ENCODE measurements at regions not wholly inside any gene's neighbourhood (a gene's known extent, or its start where the extent isn't known, plus 50 kb on each side); places are given as distances from the start of the nearest gene placed in this dataset.
"Not testable (repeated sequence)": the region's sequence is repeated elsewhere in the genome, so short reads cannot be mapped to it uniquely, and the experiment has no call there.

- Histone ChIP-seq H3K4me1 (peaks cover 0 to 7% (median 0%) of the 10 kb centered on the region in 3 donors), H3K4me3 (peak overlapping the region; percentile 24 to 85 (median 64)), H3K9me3 (no peaks in the 10 kb centered on the region), H3K36me3 (no peaks in the 10 kb centered on the region), H3K27me3 (no peaks in the 10 kb centered on the region), H3K27ac (peak overlapping the region; percentile 83 to 91 (median 89))
- no peak for TF ChIP-seq CTCF (IDR thresholded peaks at IDR 0.05)
- intact Hi-C loops (cut with DNase I), result no loop called here
- ATAC-seq (no peak), FAIRE-seq (no peak), DNase-seq (no peak)
- WGBS, 2 donors, result 21 to 25% methylated on average over 10 of the region's 10 CpGs
Observed at GRCh38 chr7:67301667-67302066, 305.0 kb downstream of the TYW1 start.

- Histone ChIP-seq H3K27me3 (no peaks in the 10 kb centered on the region), H3K27ac (peak overlapping the region; percentile 83 to 91 (median 89)), H3K4me1 (peaks cover 0 to 7% (median 0%) of the 10 kb centered on the region in 3 donors), H3K4me3 (peak overlapping the region; percentile 24 to 85 (median 64)), H3K36me3 (no peaks in the 10 kb centered on the region), H3K9me3 (no peaks in the 10 kb centered on the region)
- FAIRE-seq, result peak; percentile 73
- WGBS, 2 donors, result 0% methylated on average over 61 to 83 of the region's 83 CpGs
- TF ChIP-seq CTCF (IDR thresholded peaks at IDR 0.05), result peak in 2 of 4 donors; percentile 20 to 31
- ATAC-seq, result peak; percentile 96 to 98 (median 98)
- peak; percentile 95 to 99 (median 98) for DNase-seq
- intact Hi-C loops (cut with DNase I), result no loop called here
Observed at GRCh38 chr7:67302113-67303039, 305.7 kb downstream of the TYW1 start.

GRCh38 chr7:67304846-67305245 is 308.2 kb downstream of the TYW1 start:
- intact Hi-C loops (cut with DNase I); DNase-seq; H3K4me3 ChIP-seq; H3K4me1 ChIP-seq; H3K27ac ChIP-seq; FAIRE-seq; H3K9me3 ChIP-seq; ATAC-seq; H3K27me3 ChIP-seq: not testable (repeated sequence)
- 93 to 97% methylated on average over 3 of the region's 3 CpGs for WGBS, 2 donors
- peaks cover 0 to 21% (median 9%) of the 10 kb centered on the region in 3 donors for H3K36me3 ChIP-seq

- no peak overlapping the region for H3K4me3 ChIP-seq
- H3K27ac ChIP-seq, result no peak overlapping the region
- DNase-seq, result no peak
- H3K9me3 ChIP-seq, result no peaks in the 10 kb centered on the region
- H3K27me3 ChIP-seq, result no peaks in the 10 kb centered on the region
- FAIRE-seq, result no peak
- H3K36me3 ChIP-seq, result peaks cover 0 to 35% (median 12%) of the 10 kb centered on the region in 3 donors
- intact Hi-C loops (cut with DNase I), result no loop called here
- 90 to 94% methylated on average over 3 of the region's 3 CpGs for WGBS, 2 donors
- H3K4me1 ChIP-seq, result peaks cover 0 to 5% (median 0%) of the 10 kb centered on the region in 3 donors
- TF ChIP-seq CTCF (IDR thresholded peaks at IDR 0.05), result no peak
- ATAC-seq, result no peak
Observed at GRCh38 chr7:67306331-67306730, 309.7 kb downstream of the TYW1 start.

GRCh38 chr7:67309764-67310549 is 313.3 kb downstream of the TYW1 start:
- no peak for TF ChIP-seq CTCF (IDR thresholded peaks at IDR 0.05)
- intact Hi-C loops (cut with DNase I), result no loop called here
- H3K4me3 ChIP-seq, result no peak overlapping the region
- H3K36me3 ChIP-seq, result peaks cover 0 to 50% (median 16%) of the 10 kb centered on the region in 3 donors
- FAIRE-seq (no peak), ATAC-seq (no peak), DNase-seq (no peak)
- H3K27ac ChIP-seq, result no peak overlapping the region
- no peaks in the 10 kb centered on the region for H3K27me3 ChIP-seq
- no peaks in the 10 kb centered on the region for H3K9me3 ChIP-seq
- WGBS, 2 donors, result 91 to 98% methylated on average over 4 of the region's 4 CpGs
- H3K4me1 ChIP-seq, result no peaks in the 10 kb centered on the region

All from pancreas (tissue), 10 donors.